Activated CD4-positive, alpha-beta memory T cell treated with anti-CD3 and anti-CD28 coated beads for 36 hours (primary cell): ENCODE measurements at regions not wholly inside any gene's neighbourhood (a gene's known extent, or its start where the extent isn't known, plus 50 kb on each side); places are given as distances from the start of the nearest gene placed in this dataset.
"Not testable (repeated sequence)": the region's sequence is repeated elsewhere in the genome, so short reads cannot be mapped to it uniquely, and the experiment has no call there.

Experiments
- CTCF ChIA-PET: fragments of 350-600 bp; sonication (Branson Sonifier 250); formaldehyde crosslinking; loops from one replicate; lab custom pipeline; 2021; ENCODE audit warnings: antibody characterized with exemption, inconsistent platforms; lab: Charles Lee
- POLR2A ChIA-PET: fragments of 350-600 bp; sonication (Branson Sonifier 250); formaldehyde crosslinking; loops from one replicate; lab custom pipeline; 2021; ENCODE audit warnings: antibody characterized with exemption; lab: Charles Lee
- DNase-seq: peaks from one replicate; pipeline ENCODE4 v3.0.0-alpha.2; 2020
- H3K27ac Mint-ChIP-seq: one replicate; pipeline ENCODE4 v1.8.0; 2021; ENCODE audit warnings: mixed read lengths
- H3K27me3 Mint-ChIP-seq: one replicate; pipeline ENCODE4 v1.8.0; 2021; ENCODE audit warnings: mixed read lengths
- H3K36me3 Mint-ChIP-seq: one replicate; pipeline ENCODE4 v1.8.0; 2021; ENCODE audit warnings: mixed read lengths
- H3K4me1 Mint-ChIP-seq: one replicate; pipeline ENCODE4 v1.8.0; 2021; ENCODE audit warnings: low read depth, mixed read lengths
- H3K4me3 Mint-ChIP-seq: one replicate; pipeline ENCODE4 v1.8.0; 2021; ENCODE audit warnings: mild to moderate bottlenecking, mixed read lengths
- H3K9me3 Mint-ChIP-seq: one replicate; pipeline ENCODE4 v1.8.0; 2021; ENCODE audit warnings: mixed read lengths
- intact Hi-C: fragments of 100-400 bp; cut with micrococcal nuclease; formaldehyde crosslinking; loops from one replicate; pipeline ENCODE4 v1.15.1; 2023

DNA sequence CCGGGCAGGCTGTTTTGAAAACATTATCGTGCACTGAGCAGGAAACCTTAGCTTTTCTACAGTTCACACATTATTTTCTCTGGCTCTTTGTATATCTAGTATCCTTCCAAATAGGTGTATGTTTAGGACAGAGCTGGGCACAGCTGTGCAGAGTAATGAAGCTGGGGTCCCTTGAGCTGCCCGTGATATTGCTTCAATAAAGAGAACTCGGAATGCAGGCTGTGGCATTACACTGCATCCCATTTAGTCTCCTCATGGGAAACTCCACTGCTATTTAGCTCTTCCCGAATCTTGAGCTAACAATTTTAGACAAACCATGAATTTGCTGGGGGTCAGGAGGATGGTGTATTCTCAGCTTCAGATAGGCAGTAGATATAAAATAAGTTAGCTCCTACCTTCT is 348.3 kb downstream of the ACTR3B start:
- H3K36me3 Mint-ChIP-seq, result no peaks in the 10 kb centered on the region
- CTCF ChIA-PET, result no interaction called here
- no peaks in the 10 kb centered on the region for H3K4me1 Mint-ChIP-seq
- no peaks in the 10 kb centered on the region for H3K9me3 Mint-ChIP-seq
- H3K4me3 Mint-ChIP-seq, result no peak overlapping the region
- no peak overlapping the region for H3K27ac Mint-ChIP-seq
- POLR2A ChIA-PET, result no interaction called here
- intact Hi-C loops, result no loop called here
- no peaks in the 10 kb centered on the region for H3K27me3 Mint-ChIP-seq
- no peak for DNase-seq

- Mint-ChIP-seq H3K27ac (no peak overlapping the region), H3K27me3 (no peaks in the 10 kb centered on the region), H3K9me3 (no peaks in the 10 kb centered on the region), H3K4me3 (no peak overlapping the region), H3K36me3 (no peaks in the 10 kb centered on the region), H3K4me1 (no peaks in the 10 kb centered on the region)
- ChIA-PET POLR2A (no interaction called here), CTCF (no interaction called here)
- no peak for DNase-seq
- intact Hi-C loops, result no loop called here
Observed at GRCh38 chr7:153109566-153109965, 350.0 kb downstream of the ACTR3B start.

DNA sequence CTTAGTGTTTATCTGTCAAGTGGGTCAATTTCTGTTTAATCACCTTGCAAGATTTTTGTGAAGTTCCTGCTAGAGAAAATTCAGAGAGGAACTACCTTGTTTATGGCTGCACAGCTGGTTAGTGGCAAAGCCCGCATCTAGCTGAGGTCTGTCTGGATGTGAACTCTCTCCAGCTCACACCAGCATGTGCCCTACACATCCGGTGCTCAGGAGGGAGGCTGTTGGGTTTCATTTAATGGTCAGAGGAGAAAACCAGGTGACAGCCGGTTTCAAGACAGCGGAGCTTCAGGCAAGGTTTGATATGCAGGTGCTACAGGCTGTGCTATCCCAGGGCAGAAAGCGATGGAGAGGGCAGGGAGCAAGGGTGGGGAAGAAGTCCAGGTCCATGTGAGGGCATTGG is 351.1 kb downstream of the ACTR3B start:
- Mint-ChIP-seq H3K27me3 (no peaks in the 10 kb centered on the region), H3K4me1 (no peaks in the 10 kb centered on the region), H3K36me3 (no peaks in the 10 kb centered on the region), H3K9me3 (no peaks in the 10 kb centered on the region), H3K27ac (no peak overlapping the region), H3K4me3 (no peak overlapping the region)
- POLR2A ChIA-PET, result no interaction called here
- CTCF ChIA-PET, result no interaction called here
- intact Hi-C loops, result no loop called here
- DNase-seq, result no peak

DNA sequence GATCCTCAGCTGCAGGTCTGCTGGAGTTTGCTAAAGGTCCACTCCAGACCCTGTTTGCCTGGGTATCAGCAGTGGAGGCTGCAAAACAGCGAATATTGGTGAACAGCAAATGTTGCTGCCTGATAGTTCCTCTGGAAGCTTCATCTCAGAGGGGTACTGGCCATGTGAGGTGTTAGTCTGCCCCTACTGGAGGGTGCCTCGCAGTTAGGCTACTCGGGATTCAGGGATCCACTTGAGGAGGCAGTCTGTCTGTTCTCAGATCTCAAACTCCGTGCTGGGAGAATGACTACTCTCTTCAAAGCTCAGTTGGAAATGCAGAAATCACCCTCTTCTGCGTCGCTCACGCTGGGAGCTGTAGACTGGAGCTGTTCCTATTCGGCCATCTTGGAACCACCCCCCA is 362.7 kb downstream of the ACTR3B start:
- H3K36me3 Mint-ChIP-seq, H3K27ac Mint-ChIP-seq, H3K27me3 Mint-ChIP-seq, CTCF ChIA-PET, H3K4me1 Mint-ChIP-seq, DNase-seq, POLR2A ChIA-PET, H3K4me3 Mint-ChIP-seq, intact Hi-C loops: not testable (repeated sequence)
- H3K9me3 Mint-ChIP-seq, result peaks cover 14% of the 10 kb centered on the region

DNA sequence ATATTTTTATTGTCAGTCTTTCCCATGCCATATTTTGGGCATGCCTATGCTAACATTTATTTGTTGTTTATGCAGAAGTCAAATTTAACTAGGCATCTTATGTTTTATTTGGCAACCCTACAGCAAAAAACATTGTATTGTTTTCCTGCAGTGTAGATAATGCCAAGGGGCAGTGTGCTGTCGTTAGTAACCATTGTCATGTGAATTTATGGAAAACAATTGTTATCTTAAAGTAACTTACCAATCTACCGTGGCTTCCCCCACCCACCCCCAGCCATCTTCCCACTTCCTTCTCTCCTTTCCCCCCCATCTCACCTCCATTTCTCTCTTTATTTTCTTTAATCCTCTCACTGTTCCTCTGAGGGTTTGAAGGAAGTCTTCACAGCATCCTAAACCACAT is 370.5 kb downstream of the ACTR3B start:
- Mint-ChIP-seq H3K36me3 (peaks cover 1% of the 10 kb centered on the region), H3K4me1 (no peaks in the 10 kb centered on the region), H3K4me3 (no peak overlapping the region), H3K9me3 (peaks cover 8% of the 10 kb centered on the region), H3K27ac (no peak overlapping the region), H3K27me3 (no peaks in the 10 kb centered on the region)
- ChIA-PET POLR2A (no interaction called here), CTCF (no interaction called here)
- no peak for DNase-seq
- intact Hi-C loops, result no loop called here

DNA sequence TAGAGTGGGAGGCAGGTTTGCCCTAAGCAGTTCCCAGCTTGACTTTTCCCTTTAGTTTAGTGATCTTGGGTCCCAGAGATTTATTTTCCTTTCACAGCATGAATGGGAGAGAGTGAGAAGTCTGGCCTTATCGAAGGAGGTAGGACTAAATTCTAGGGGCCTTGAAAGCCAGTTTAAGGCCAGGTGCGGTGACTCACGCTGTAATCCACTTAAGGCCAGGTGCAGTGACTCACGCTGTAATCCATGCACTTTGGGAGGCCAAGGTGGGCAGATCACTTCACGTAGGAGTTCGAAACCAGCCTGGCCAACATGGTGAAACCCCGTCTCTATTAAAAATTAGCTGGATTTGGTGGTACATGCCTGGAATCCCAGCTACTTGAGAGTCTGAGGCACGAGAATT is 392.2 kb downstream of the ACTR3B start:
- H3K4me1 Mint-ChIP-seq, result no peaks in the 10 kb centered on the region
- no peak overlapping the region for H3K4me3 Mint-ChIP-seq
- intact Hi-C loops, result no loop called here
- no peak for DNase-seq
- no peaks in the 10 kb centered on the region for H3K27me3 Mint-ChIP-seq
- H3K27ac Mint-ChIP-seq, result no peak overlapping the region
- ChIA-PET CTCF (no interaction called here), POLR2A (no interaction called here)
- H3K36me3 Mint-ChIP-seq, result no peaks in the 10 kb centered on the region
- peaks cover 9% of the 10 kb centered on the region for H3K9me3 Mint-ChIP-seq

DNA sequence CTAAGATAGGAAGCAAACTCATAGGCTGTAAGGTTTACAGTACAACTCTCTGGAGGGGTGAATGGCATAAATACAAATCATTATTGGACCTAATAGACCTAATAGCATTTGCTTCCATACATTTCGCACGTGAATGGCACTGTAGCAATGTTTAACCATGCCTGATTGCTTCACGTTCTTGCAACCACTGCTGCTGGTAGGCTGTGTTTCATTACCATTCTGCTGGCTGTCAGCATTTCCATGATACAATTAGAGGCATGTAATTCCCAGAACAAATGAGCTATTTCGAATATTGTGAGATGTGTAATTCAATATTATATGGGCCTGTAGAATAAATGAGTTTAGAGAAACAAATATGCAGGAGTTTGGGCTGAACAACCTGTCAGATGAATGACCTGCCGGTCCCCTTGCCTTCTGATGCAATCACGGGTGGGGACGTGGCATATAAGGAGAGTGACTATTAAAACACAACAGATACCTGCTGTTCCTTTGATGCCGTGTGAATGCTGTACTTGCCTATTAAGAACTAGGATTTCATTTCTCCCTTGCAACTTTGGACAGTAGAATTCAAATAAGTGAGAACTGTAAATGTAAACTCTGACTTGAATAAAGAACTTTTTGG is 393.4 kb downstream of the ACTR3B start:
- ChIA-PET CTCF (no interaction called here), POLR2A (no interaction called here)
- Mint-ChIP-seq H3K36me3 (no peaks in the 10 kb centered on the region), H3K27ac (no peak overlapping the region), H3K27me3 (no peaks in the 10 kb centered on the region), H3K4me1 (no peaks in the 10 kb centered on the region), H3K9me3 (peaks cover 6% of the 10 kb centered on the region), H3K4me3 (no peak overlapping the region)
- intact Hi-C loops, result no loop called here
- DNase-seq, result no peak

- H3K36me3 Mint-ChIP-seq, result no peaks in the 10 kb centered on the region
- CTCF ChIA-PET, result no interaction called here
- no peak overlapping the region for H3K27ac Mint-ChIP-seq
- intact Hi-C loops, result no loop called here
- H3K4me1 Mint-ChIP-seq, result no peaks in the 10 kb centered on the region
- POLR2A ChIA-PET, result no interaction called here
- H3K9me3 Mint-ChIP-seq, result peaks cover 9% of the 10 kb centered on the region
- no peak overlapping the region for H3K4me3 Mint-ChIP-seq
- DNase-seq, result no peak
- no peaks in the 10 kb centered on the region for H3K27me3 Mint-ChIP-seq
Observed at GRCh38 chr7:153158149-153158548, 398.6 kb downstream of the ACTR3B start.

- H3K4me1 Mint-ChIP-seq, result no peaks in the 10 kb centered on the region
- no peak overlapping the region for H3K27ac Mint-ChIP-seq
- H3K27me3 Mint-ChIP-seq, result no peaks in the 10 kb centered on the region
- H3K4me3 Mint-ChIP-seq, result no peak overlapping the region
- ChIA-PET POLR2A (no interaction called here), CTCF (no interaction called here)
- peaks cover 27% of the 10 kb centered on the region for H3K9me3 Mint-ChIP-seq
- intact Hi-C loops, result no loop called here
- peaks cover 3% of the 10 kb centered on the region for H3K36me3 Mint-ChIP-seq
- DNase-seq, result no peak
Observed at GRCh38 chr7:153170287-153170686, 410.7 kb downstream of the ACTR3B start.

GRCh38 chr7:153185936-153186335 is 426.4 kb downstream of the ACTR3B start:
- intact Hi-C loops, result no loop called here
- DNase-seq, result no peak
- Mint-ChIP-seq H3K4me1 (no peaks in the 10 kb centered on the region), H3K27me3 (no peaks in the 10 kb centered on the region), H3K9me3 (no peaks in the 10 kb centered on the region), H3K4me3 (no peak overlapping the region), H3K27ac (no peak overlapping the region), H3K36me3 (no peaks in the 10 kb centered on the region)
- CTCF ChIA-PET, result no interaction called here
- POLR2A ChIA-PET, result no interaction called here

GRCh38 chr7:153188161-153188560 is 428.6 kb downstream of the ACTR3B start:
- H3K36me3 Mint-ChIP-seq, result no peaks in the 10 kb centered on the region
- intact Hi-C loops, result no loop called here
- no peaks in the 10 kb centered on the region for H3K9me3 Mint-ChIP-seq
- ChIA-PET CTCF (interaction anchor here (0.7 kb wide), 1 partner anchor 8 kb away, joined by 6 read pairs; no protein-coding TSS in a partner anchor), POLR2A (no interaction called here)
- H3K4me1 Mint-ChIP-seq, result no peaks in the 10 kb centered on the region
- no peaks in the 10 kb centered on the region for H3K27me3 Mint-ChIP-seq
- H3K27ac Mint-ChIP-seq, result no peak overlapping the region
- DNase-seq, result no peak
- H3K4me3 Mint-ChIP-seq, result no peak overlapping the region

DNA sequence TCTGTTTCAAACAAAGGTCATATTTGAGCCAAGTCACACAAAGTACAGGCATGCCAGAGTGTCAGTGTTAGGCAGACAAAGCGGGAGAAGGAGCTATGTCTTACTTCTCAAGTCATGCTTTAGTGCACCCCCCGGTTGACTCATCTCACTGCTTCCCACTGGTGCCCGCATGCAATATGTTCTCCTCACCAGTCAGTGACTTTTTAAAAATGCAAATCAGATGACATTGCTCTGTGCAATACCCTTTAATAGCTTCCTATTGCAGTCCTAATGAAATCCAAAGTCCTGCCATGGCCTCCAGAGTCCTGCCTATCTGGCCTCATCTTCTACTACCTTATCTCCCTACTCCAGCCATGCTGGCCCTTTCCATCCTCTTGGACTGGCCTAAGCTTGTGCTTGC is 429.1 kb downstream of the ACTR3B start:
- ChIA-PET CTCF (interaction anchor here (0.7 kb wide), 1 partner anchor 9 kb away, joined by 6 read pairs; no protein-coding TSS in a partner anchor), POLR2A (no interaction called here)
- DNase-seq, result no peak
- Mint-ChIP-seq H3K27me3 (no peaks in the 10 kb centered on the region), H3K4me3 (no peak overlapping the region), H3K4me1 (no peaks in the 10 kb centered on the region), H3K27ac (no peak overlapping the region), H3K36me3 (no peaks in the 10 kb centered on the region), H3K9me3 (no peaks in the 10 kb centered on the region)
- intact Hi-C loops, result no loop called here

GRCh38 chr7:153190452-153190851 is 430.9 kb downstream of the ACTR3B start:
- no peaks in the 10 kb centered on the region for H3K27me3 Mint-ChIP-seq

More at GRCh38 chr7:153190452-153190851, 430.9 kb downstream of the ACTR3B start:
- intact Hi-C loops, result no loop called here
- POLR2A ChIA-PET, result no interaction called here
- CTCF ChIA-PET, result no interaction called here
- Mint-ChIP-seq H3K36me3 (no peaks in the 10 kb centered on the region), H3K27ac (no peak overlapping the region), H3K4me3 (no peak overlapping the region), H3K4me1 (no peaks in the 10 kb centered on the region), H3K9me3 (peaks cover 3% of the 10 kb centered on the region)
- no peak for DNase-seq
